GM12865 (cell line): ENCODE measurements at regions not wholly inside any gene's neighbourhood (a gene's known extent, or its start where the extent isn't known, plus 50 kb on each side); places are given as distances from the start of the nearest gene placed in this dataset.

Experiments
- DNase-seq: peaks from one replicate; pipeline ENCODE4 v3.0.0; 2010; ENCODE audit warnings: low read depth
- H3K4me3 ChIP-seq: 2 replicates; pipeline ENCODE4 v1.5.1; 2011; ENCODE audit warnings: mild to moderate bottlenecking, low read depth, low read length, control low read depth
- TF ChIP-seq, protein P1 (sequence below): IDR thresholded peaks from 2 replicates; pipeline ENCODE4 v1.5.1; 2011; ENCODE audit warnings: low read length, control low read depth, low read depth, inconsistent platforms; ENCODE audit not compliant: insufficient read depth; ENCODE audit errors: missing control alignments

DNA sequence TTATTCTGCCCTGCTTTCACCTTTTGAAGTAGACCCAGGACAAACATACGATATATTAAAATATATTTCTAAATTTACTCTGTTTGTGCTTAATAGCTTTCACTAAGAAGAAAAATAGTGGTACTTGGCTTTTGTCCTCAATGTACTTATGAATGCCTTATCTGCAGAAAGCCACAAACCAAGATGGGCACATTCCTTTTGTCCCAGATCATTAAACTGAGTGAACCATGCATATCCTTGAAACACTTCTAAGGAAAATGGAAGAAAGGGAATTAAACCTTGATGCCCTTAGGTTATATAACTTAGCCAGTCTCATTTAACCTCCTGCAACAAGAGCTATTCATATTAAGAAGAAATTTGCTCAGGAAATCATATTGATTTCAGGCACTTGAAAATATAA is 553.8 kb upstream of the CDH9 start:
- H3K4me3 ChIP-seq = no peak overlapping the region
- no peak for DNase-seq
- TF ChIP-seq, protein P1, sequence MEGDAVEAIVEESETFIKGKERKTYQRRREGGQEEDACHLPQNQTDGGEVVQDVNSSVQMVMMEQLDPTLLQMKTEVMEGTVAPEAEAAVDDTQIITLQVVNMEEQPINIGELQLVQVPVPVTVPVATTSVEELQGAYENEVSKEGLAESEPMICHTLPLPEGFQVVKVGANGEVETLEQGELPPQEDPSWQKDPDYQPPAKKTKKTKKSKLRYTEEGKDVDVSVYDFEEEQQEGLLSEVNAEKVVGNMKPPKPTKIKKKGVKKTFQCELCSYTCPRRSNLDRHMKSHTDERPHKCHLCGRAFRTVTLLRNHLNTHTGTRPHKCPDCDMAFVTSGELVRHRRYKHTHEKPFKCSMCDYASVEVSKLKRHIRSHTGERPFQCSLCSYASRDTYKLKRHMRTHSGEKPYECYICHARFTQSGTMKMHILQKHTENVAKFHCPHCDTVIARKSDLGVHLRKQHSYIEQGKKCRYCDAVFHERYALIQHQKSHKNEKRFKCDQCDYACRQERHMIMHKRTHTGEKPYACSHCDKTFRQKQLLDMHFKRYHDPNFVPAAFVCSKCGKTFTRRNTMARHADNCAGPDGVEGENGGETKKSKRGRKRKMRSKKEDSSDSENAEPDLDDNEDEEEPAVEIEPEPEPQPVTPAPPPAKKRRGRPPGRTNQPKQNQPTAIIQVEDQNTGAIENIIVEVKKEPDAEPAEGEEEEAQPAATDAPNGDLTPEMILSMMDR = no peak

DNA sequence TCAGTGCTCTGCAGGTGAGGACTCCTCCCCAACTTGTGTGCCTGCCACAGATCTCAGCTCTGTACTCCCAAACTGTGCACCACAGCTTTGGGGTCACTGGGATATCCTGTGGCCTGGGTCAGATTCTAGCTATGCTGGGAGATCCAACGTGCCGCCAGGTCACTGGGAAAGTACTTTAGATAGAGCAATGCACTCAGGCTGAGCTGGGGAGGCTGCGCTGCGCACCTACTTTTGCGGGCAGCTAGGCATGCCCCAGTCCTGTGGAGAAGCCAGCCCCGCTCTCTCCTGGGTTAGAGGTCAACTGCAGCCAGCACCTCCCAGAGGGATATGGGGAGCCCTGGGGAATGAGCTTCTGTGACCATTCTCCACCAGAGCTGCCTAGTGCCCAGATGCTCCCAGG is 552.1 kb upstream of the CDH9 start:
- no peak overlapping the region for H3K4me3 ChIP-seq
- TF ChIP-seq, protein P1 = no peak
- no peak for DNase-seq

DNA sequence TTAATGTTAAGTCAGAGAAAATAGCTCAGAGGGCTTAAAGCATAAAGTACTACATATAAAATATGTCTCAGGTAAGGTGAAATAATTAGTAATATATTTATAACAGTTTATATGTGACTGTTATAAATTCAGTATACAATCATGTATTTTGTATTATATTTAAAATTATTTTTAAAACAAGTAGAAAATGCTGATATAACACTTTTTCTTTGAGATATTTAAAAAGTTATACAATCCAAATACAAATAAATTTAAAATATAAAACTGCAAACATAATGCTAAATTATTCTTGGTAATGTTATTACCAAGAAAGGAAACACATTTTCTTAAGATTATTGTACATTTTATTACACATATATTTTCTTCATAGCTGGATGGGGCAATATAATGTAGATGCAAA is 539.9 kb upstream of the CDH9 start:
- DNase-seq = no peak
- TF ChIP-seq, protein P1 = no peak
- no peak overlapping the region for H3K4me3 ChIP-seq

DNA sequence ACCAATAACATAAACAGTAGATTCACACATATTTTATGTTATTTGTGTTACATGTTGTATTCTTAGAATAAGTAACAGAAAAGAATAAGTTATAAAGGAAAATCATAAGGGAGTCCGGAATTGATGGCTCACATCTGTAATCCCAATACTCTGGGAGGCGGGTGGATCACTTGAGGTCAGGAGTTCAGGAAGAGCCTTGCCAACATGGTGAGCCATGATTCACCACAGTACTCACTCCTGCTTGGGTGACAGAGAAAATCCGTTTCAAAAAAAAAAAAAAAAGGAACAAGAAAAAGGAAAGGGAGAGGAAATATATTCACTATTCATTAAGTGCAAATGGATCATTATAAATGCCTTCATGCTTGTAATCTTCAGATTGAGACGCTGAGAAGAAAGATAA is 533.3 kb upstream of the CDH9 start:
- TF ChIP-seq, protein P1 = no peak
- no peak overlapping the region for H3K4me3 ChIP-seq
- no peak for DNase-seq

DNA sequence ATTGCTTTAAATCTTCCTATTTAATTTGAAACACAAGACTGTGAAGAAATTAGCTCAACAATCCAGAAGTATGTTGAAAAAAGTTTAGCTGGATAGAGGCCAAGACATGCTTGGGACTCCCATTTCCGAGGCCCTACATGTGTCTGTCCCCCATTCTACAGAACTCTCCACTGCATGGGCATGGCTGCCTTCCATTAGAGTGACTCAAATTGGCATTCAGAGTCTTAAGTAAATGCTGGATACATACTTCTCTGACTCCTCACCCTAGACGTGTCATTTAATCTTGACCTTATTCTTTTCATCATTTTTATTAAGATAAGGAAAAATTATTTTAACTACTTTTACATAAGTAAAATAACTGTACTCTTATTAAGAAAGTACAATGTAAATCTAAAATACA is 530.4 kb upstream of the CDH9 start:
- no peak for DNase-seq
- no peak overlapping the region for H3K4me3 ChIP-seq

DNA sequence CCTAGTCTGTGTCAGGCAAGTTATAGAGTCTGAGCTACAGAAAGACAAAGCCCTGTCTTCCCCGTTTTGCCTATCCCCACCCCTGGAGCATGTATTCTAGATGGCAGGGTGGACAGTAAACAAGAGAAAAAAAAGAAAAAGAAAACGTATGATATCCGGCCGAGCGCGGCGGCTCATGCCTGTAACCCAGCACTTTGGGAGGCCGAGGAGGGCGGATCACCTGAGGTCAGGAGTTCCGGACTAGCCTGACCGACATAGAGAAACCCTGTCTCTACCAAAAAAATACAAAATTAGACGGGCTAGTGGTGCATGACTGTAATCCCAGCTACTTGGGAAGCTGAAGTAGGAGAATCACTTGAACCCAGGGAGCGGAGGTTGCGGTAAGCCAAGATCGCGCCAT is 523.0 kb upstream of the CDH9 start:
- TF ChIP-seq, protein P1 = no peak
- H3K4me3 ChIP-seq = no peak overlapping the region
- no peak for DNase-seq

More for the DNA sequence above, 530.4 kb upstream of the CDH9 start:
- TF ChIP-seq, protein P1 = no peak

DNA sequence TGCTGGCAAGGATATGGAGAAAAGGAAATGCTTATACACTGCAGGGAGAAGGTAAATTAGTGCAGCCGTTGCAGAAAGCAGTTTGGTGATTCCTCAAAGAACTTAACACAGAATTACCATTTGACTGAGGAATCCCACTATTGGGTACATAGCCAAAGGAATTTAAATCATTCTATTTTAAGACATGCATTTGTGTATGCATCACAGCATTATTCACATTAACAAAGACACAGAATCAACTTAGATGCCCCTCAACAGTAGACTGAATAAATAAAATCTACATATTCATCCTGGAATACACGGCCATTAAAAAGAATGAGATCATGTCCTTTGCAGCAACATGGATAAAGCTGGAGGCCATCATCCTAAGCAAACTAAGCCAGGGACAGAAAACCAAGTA is 510.1 kb upstream of the CDH9 start:
- DNase-seq = no peak
- TF ChIP-seq, protein P1 = no peak
- H3K4me3 ChIP-seq = no peak overlapping the region
